ENCODE measurements at regions not wholly inside any gene's neighbourhood (a gene's known extent, or its start where the extent isn't known, plus 50 kb on each side); places are given as distances from the start of the nearest gene placed in this dataset.

DNA sequence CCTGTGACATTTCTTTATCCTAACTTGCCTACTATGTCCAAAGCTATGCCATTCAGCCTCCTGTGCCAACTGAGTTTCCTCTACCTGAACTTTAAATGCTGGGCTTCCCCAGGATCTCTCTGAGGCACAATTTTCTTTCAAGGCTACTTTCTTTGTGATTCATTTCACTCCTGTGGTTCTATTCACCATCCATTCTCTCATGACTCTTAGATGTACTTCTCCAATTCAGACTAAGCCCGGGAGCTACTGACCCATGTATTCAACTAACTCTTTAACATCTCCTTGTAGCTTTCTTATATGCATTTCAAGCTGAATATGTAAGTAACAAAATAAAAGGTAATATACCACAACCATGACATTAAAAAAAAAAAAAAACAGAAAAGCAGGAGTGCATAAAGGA is 738.9 kb upstream of the USP15 start:
- TF ChIP-seq, protein P1, sequence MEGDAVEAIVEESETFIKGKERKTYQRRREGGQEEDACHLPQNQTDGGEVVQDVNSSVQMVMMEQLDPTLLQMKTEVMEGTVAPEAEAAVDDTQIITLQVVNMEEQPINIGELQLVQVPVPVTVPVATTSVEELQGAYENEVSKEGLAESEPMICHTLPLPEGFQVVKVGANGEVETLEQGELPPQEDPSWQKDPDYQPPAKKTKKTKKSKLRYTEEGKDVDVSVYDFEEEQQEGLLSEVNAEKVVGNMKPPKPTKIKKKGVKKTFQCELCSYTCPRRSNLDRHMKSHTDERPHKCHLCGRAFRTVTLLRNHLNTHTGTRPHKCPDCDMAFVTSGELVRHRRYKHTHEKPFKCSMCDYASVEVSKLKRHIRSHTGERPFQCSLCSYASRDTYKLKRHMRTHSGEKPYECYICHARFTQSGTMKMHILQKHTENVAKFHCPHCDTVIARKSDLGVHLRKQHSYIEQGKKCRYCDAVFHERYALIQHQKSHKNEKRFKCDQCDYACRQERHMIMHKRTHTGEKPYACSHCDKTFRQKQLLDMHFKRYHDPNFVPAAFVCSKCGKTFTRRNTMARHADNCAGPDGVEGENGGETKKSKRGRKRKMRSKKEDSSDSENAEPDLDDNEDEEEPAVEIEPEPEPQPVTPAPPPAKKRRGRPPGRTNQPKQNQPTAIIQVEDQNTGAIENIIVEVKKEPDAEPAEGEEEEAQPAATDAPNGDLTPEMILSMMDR (IDR thresholded peaks at IDR 0.05) = no peak
- no peaks in the 10 kb centered on the region for H3K9me3 Mint-ChIP-seq
- peaks cover 3% of the 10 kb centered on the region for H3K27me3 Mint-ChIP-seq (ENCODE audit: low read depth, poor library complexity)
- no peak overlapping the region for H3K4me3 Mint-ChIP-seq
- no peak for DNase-seq
- H3K4me1 Mint-ChIP-seq = no peaks in the 10 kb centered on the region
- no peak overlapping the region for H3K27ac Mint-ChIP-seq
- H3K36me3 Mint-ChIP-seq (ENCODE audit: low read depth) = no peaks in the 10 kb centered on the region

DNA sequence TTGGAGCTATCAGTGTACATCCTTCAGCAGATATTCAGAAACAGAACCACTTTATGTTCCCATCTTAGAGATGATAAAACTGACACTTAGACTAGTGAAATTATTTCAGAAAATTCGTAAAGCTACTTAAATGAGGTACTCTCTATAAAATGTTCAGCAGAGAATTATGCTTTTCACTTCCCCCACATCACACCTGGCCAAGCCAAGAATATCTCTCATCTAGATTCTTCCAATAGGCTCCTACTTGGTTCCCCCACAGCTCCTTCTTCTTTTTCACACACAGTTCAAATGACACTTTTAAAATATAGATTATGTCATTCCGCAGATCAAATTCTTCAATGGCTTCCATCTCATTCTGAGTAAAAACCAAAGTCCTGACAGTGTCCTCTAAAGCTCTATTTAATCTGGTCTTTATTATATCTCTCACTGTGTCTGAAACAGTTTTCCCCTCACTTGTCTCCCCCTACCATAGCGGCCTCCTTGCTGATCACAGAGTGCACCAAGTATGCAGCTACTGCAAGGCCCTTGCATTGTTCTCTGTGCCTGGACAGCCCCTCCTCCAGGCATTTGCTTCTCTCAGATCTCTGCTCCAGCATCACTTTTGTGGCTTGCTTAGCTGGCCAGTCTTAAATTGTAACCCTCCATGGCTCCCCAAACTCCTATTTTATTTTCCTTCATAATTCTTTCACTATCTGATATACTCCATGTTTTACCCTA is 736.8 kb upstream of the USP15 start:
- no peak for DNase-seq
- no peaks in the 10 kb centered on the region for H3K9me3 Mint-ChIP-seq
- H3K27me3 Mint-ChIP-seq (ENCODE audit: low read depth, poor library complexity) = peaks cover 3% of the 10 kb centered on the region
- H3K36me3 Mint-ChIP-seq (ENCODE audit: low read depth) = no peaks in the 10 kb centered on the region
- no peak overlapping the region for H3K27ac Mint-ChIP-seq
- H3K4me3 Mint-ChIP-seq = no peak overlapping the region
- TF ChIP-seq, protein P1 (IDR thresholded peaks at IDR 0.05) = no peak
- H3K4me1 Mint-ChIP-seq = no peaks in the 10 kb centered on the region

DNA sequence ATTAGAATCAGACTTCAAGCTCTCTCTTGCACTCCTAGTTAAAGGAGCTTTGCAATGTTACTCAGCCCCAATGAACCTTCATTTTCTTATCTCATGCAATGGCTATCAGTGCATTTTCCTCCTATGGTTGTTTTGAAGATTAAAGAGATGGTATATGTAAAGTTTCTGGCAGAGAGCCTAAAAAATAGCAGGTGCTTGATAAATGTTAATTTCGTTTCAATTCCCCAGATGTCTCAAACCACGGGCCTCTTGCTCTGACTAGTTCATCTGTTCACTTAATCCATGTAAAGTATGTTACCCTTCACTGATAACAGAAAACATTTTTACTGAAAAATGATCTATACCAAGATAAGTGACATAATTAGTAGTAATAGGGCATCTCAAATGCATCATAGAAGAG is 735.4 kb upstream of the USP15 start:
- Mint-ChIP-seq H3K36me3 (ENCODE audit: low read depth) (no peaks in the 10 kb centered on the region), H3K9me3 (no peaks in the 10 kb centered on the region), H3K4me3 (no peak overlapping the region), H3K4me1 (no peaks in the 10 kb centered on the region), H3K27me3 (ENCODE audit: low read depth, poor library complexity) (peaks cover 3% of the 10 kb centered on the region), H3K27ac (no peak overlapping the region)
- no peak for DNase-seq
- TF ChIP-seq, protein P1 (IDR thresholded peaks at IDR 0.05) = no peak

DNA sequence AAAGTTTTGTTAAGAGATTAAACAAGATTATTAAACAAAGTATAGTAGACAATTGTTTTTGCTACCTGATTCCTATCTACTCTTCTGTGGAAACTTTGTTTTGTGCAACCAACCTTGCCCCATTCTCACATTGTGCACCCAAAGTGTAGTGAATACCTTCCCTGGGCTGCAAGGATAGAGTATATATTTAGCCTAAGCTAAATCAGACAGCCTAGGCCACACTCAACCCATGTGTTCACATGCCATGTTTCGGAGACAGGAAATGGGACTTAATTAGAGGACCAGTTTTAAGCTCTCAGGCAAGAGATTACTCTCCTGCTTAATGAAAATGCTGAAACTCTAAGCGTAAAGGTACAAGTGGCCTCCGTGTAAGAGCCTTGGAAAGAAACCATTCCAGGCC is 734.9 kb upstream of the USP15 start:
- Mint-ChIP-seq H3K4me3 (no peak overlapping the region), H3K27ac (no peak overlapping the region), H3K9me3 (no peaks in the 10 kb centered on the region), H3K36me3 (ENCODE audit: low read depth) (no peaks in the 10 kb centered on the region), H3K4me1 (no peaks in the 10 kb centered on the region), H3K27me3 (ENCODE audit: low read depth, poor library complexity) (peaks cover 3% of the 10 kb centered on the region)
- DNase-seq = no peak
- TF ChIP-seq, protein P1 (IDR thresholded peaks at IDR 0.05) = no peak

DNA sequence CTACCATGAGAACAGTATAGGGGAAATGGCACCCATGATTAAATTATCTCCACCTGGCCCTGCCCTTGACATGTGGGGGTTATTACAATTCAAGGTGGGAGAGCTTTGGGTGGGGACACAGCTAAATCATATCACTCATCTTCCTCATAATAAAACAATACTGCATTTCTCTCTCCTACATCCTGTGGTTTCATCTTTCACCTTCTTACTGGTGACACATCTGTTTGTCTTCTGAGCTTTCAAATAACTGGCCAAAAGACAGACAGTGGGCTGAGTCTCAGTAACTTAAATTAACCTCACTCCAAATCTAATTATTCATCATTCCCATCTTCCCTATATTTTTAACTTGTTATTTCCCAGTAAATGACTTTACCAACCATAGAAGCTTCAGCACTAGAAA is 729.7 kb upstream of the USP15 start:
- Mint-ChIP-seq H3K27ac (no peak overlapping the region), H3K36me3 (ENCODE audit: low read depth) (no peaks in the 10 kb centered on the region), H3K27me3 (ENCODE audit: low read depth, poor library complexity) (no peaks in the 10 kb centered on the region), H3K9me3 (no peaks in the 10 kb centered on the region), H3K4me1 (no peaks in the 10 kb centered on the region), H3K4me3 (no peak overlapping the region)
- TF ChIP-seq, protein P1 (IDR thresholded peaks at IDR 0.05) = no peak
- DNase-seq = no peak

DNA sequence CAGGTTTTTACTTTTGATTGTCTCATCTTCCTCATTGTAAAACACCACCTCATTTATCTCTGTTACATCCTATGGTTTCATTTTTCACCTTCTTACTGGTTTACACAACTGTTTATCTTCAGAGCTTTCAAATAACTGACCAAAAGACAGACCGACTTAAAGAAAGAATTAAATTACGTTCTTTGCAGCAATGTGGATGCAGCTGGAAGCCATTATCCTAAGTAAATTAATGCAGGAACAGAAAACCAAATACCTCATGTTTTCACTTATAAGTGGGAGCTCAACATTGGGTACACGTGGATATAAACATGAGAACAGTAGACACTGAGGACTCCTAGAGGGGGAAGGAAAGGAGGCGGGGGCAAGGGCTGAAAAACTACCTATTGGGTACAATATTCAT is 729.0 kb upstream of the USP15 start:
- TF ChIP-seq, protein P1 (IDR thresholded peaks at IDR 0.05) = no peak
- H3K4me1 Mint-ChIP-seq = no peaks in the 10 kb centered on the region
- no peak overlapping the region for H3K27ac Mint-ChIP-seq
- no peaks in the 10 kb centered on the region for H3K9me3 Mint-ChIP-seq
- DNase-seq = no peak
- no peaks in the 10 kb centered on the region for H3K27me3 Mint-ChIP-seq (ENCODE audit: low read depth, poor library complexity)
- no peaks in the 10 kb centered on the region for H3K36me3 Mint-ChIP-seq (ENCODE audit: low read depth)
- no peak overlapping the region for H3K4me3 Mint-ChIP-seq

All from nephron progenitor cell (in vitro differentiated cells).